ENCODE measurements at regions not wholly inside any gene's neighbourhood (a gene's known extent, or its start where the extent isn't known, plus 50 kb on each side); places are given as distances from the start of the nearest gene placed in this dataset.
"Not testable (repeated sequence)": the region's sequence is repeated elsewhere in the genome, so short reads cannot be mapped to it uniquely, and the experiment has no call there.

GRCh38 chr21:15275615-15276235 is 210.9 kb upstream of the NRIP1 start:
- in situ Hi-C loops (cut with MboI; ENCODE audit: low sequenced_read_pairs), result no loop called here

- in situ Hi-C loops (cut with MboI; ENCODE audit: low sequenced_read_pairs), result no loop called here
These were observed 211.4 kb upstream of the NRIP1 start for GRCh38 chr21:15276243-15276642.

- in situ Hi-C loops (cut with MboI; ENCODE audit: low sequenced_read_pairs), result no loop called here
These were observed 212.7 kb upstream of the NRIP1 start for GRCh38 chr21:15277466-15277865.

GRCh38 chr21:15278279-15278678 is 213.5 kb upstream of the NRIP1 start:
- in situ Hi-C loops (cut with MboI; ENCODE audit: low sequenced_read_pairs), result no loop called here

GRCh38 chr21:15278851-15279250 is 214.1 kb upstream of the NRIP1 start:
- in situ Hi-C loops (cut with MboI; ENCODE audit: low sequenced_read_pairs), result no loop called here

GRCh38 chr21:15279482-15279881 is 214.7 kb upstream of the NRIP1 start:
- in situ Hi-C loops (cut with MboI; ENCODE audit: low sequenced_read_pairs), result no loop called here

GRCh38 chr21:15281714-15282113 is 216.9 kb upstream of the NRIP1 start:
- in situ Hi-C loops (cut with MboI; ENCODE audit: low sequenced_read_pairs), result no loop called here

- in situ Hi-C loops (cut with MboI; ENCODE audit: low sequenced_read_pairs), result no loop called here
These were observed 217.9 kb upstream of the NRIP1 start for GRCh38 chr21:15282665-15283064.

GRCh38 chr21:15283138-15283537 is 218.3 kb upstream of the NRIP1 start:
- in situ Hi-C loops (cut with MboI; ENCODE audit: low sequenced_read_pairs), result no loop called here

- in situ Hi-C loops (cut with MboI; ENCODE audit: low sequenced_read_pairs), result no loop called here
These were observed 219.0 kb upstream of the NRIP1 start for GRCh38 chr21:15283789-15284188.

GRCh38 chr21:15285556-15285955 is 220.8 kb upstream of the NRIP1 start:
- in situ Hi-C loops (cut with MboI; ENCODE audit: low sequenced_read_pairs), result no loop called here

- in situ Hi-C loops (cut with MboI; ENCODE audit: low sequenced_read_pairs), result no loop called here
These were observed 224.4 kb upstream of the NRIP1 start for GRCh38 chr21:15289246-15289645.

GRCh38 chr21:15289896-15290841 is 225.4 kb upstream of the NRIP1 start:
- in situ Hi-C loops (cut with MboI; ENCODE audit: low sequenced_read_pairs), result no loop called here

- in situ Hi-C loops (cut with MboI; ENCODE audit: low sequenced_read_pairs), result no loop called here
These were observed 226.9 kb upstream of the NRIP1 start for GRCh38 chr21:15291621-15292266.

- in situ Hi-C loops (cut with MboI; ENCODE audit: low sequenced_read_pairs), result no loop called here
These were observed 228.4 kb upstream of the NRIP1 start for GRCh38 chr21:15293240-15293639.

GRCh38 chr21:15295875-15296274 is 231.1 kb upstream of the NRIP1 start:
- in situ Hi-C loops (cut with MboI; ENCODE audit: low sequenced_read_pairs), result no loop called here

- in situ Hi-C loops (cut with MboI; ENCODE audit: low sequenced_read_pairs), result no loop called here
These were observed 233.0 kb upstream of the NRIP1 start for GRCh38 chr21:15297824-15298223.

- in situ Hi-C loops (cut with MboI; ENCODE audit: low sequenced_read_pairs), result no loop called here
These were observed 233.5 kb upstream of the NRIP1 start for GRCh38 chr21:15298306-15298705.

GRCh38 chr21:15298755-15299154 is 234.0 kb upstream of the NRIP1 start:
- in situ Hi-C loops (cut with MboI; ENCODE audit: low sequenced_read_pairs), result not testable (repeated sequence)

- in situ Hi-C loops (cut with MboI; ENCODE audit: low sequenced_read_pairs), result no loop called here
These were observed 235.3 kb upstream of the NRIP1 start for GRCh38 chr21:15300131-15300530.

- in situ Hi-C loops (cut with MboI; ENCODE audit: low sequenced_read_pairs), result no loop called here
These were observed 236.2 kb upstream of the NRIP1 start for GRCh38 chr21:15301014-15301413.

GRCh38 chr21:15301736-15302135 is 236.9 kb upstream of the NRIP1 start:
- in situ Hi-C loops (cut with MboI; ENCODE audit: low sequenced_read_pairs), result no loop called here

Measured in HL-60/S4 (cell line).